Body of pancreas (tissue), 4 donors: ENCODE measurements at regions not wholly inside any gene's neighbourhood (a gene's known extent, or its start where the extent isn't known, plus 50 kb on each side); places are given as distances from the start of the nearest gene placed in this dataset.

Source experiments
- CTCF ChIP-seq, 7 experiments: fragments of 450-650 bp in 4 of 7; fragments of 200-600 bp in 3 of 7; sonication (generic) in 3 of 7; IDR thresholded peaks; one replicate each; pipeline ENCODE4 v1.5.1; 2016 to 2019; ENCODE audit warnings: antibody characterized with exemption in 7 of 7
- POLR2A ChIP-seq, 3 donors: fragments of 450-650 bp; IDR thresholded peaks; one replicate each; pipeline ENCODE4 v1.6.1; 2016; ENCODE audit warnings: antibody characterized with exemption in 3 of 3, mild to moderate bottlenecking in 2 of 3

GRCh38 chr2:182652326-182652725 is 63.7 kb upstream of the DNAJC10 start:
- no peak for TF ChIP-seq POLR2A (IDR thresholded peaks at IDR 0.05)
- TF ChIP-seq CTCF (IDR thresholded peaks at IDR 0.05) = no peak
